EL (cell line): ENCODE measurements at regions not wholly inside any gene's neighbourhood (a gene's known extent, or its start where the extent isn't known, plus 50 kb on each side); places are given as distances from the start of the nearest gene placed in this dataset.
"Not testable (repeated sequence)": the region's sequence is repeated elsewhere in the genome, so short reads cannot be mapped to it uniquely, and the experiment has no call there.

Experiments
- DNase-seq: peaks from one replicate; pipeline ENCODE4 v3.0.0-alpha.2; 2016

- DNase-seq = no peak
These were observed 378.6 kb upstream of the TYRP1 start for GRCh38 chr9:12314589-12314988.

- no peak for DNase-seq
These were observed 374.2 kb upstream of the TYRP1 start for GRCh38 chr9:12318732-12319685.

- DNase-seq = no peak
These were observed 363.6 kb upstream of the TYRP1 start for GRCh38 chr9:12329623-12329985.

- not testable (repeated sequence) for DNase-seq
These were observed 359.2 kb upstream of the TYRP1 start for GRCh38 chr9:12333966-12334365.

- DNase-seq = no peak
These were observed 342.4 kb upstream of the TYRP1 start for GRCh38 chr9:12350775-12351174.

- DNase-seq = no peak
These were observed 341.7 kb upstream of the TYRP1 start for GRCh38 chr9:12351293-12352044.

GRCh38 chr9:12352045-12352315 is 341.2 kb upstream of the TYRP1 start:
- no peak for DNase-seq

- DNase-seq = no peak
These were observed 329.7 kb upstream of the TYRP1 start for GRCh38 chr9:12363439-12363838.

- no peak for DNase-seq
These were observed 324.6 kb upstream of the TYRP1 start for GRCh38 chr9:12368569-12368968.

- no peak for DNase-seq
These were observed 301.2 kb upstream of the TYRP1 start for GRCh38 chr9:12391839-12392509.

GRCh38 chr9:12394105-12394504 is 299.1 kb upstream of the TYRP1 start:
- DNase-seq = no peak

GRCh38 chr9:12403721-12404120 is 289.5 kb upstream of the TYRP1 start:
- no peak for DNase-seq

- no peak for DNase-seq
These were observed 279.2 kb upstream of the TYRP1 start for GRCh38 chr9:12413986-12414385.

- no peak for DNase-seq
These were observed 278.7 kb upstream of the TYRP1 start for GRCh38 chr9:12414514-12414913.

- no peak for DNase-seq
These were observed 277.8 kb upstream of the TYRP1 start for GRCh38 chr9:12415361-12415760.

- DNase-seq = no peak
These were observed 276.5 kb upstream of the TYRP1 start for GRCh38 chr9:12416716-12417115.

GRCh38 chr9:12424243-12424642 is 268.9 kb upstream of the TYRP1 start:
- no peak for DNase-seq

GRCh38 chr9:12425878-12426864 is 267.0 kb upstream of the TYRP1 start:
- no peak for DNase-seq

- no peak for DNase-seq
These were observed 253.9 kb upstream of the TYRP1 start for GRCh38 chr9:12439267-12439666.

- DNase-seq = not testable (repeated sequence)
These were observed 252.1 kb upstream of the TYRP1 start for GRCh38 chr9:12441080-12441479.

GRCh38 chr9:12441506-12441905 is 251.7 kb upstream of the TYRP1 start:
- no peak for DNase-seq

GRCh38 chr9:12448246-12448645 is 244.9 kb upstream of the TYRP1 start:
- no peak for DNase-seq

- DNase-seq = no peak
These were observed 235.9 kb upstream of the TYRP1 start for GRCh38 chr9:12457237-12457636.
